CD14-positive monocyte (primary cell): ENCODE measurements at regions not wholly inside any gene's neighbourhood (a gene's known extent, or its start where the extent isn't known, plus 50 kb on each side); places are given as distances from the start of the nearest gene placed in this dataset.

Experiments used
- DNase-seq, 3 donors: peaks; one replicate each; pipeline ENCODE4 v3.0.0-alpha.2; 2011 to 2022
- H2AFZ ChIP-seq: 2 replicates; pipeline ENCODE4 v1.6.0; 2012; ENCODE audit warnings: mild to moderate bottlenecking, low read depth, low read length, inconsistent platforms; ENCODE audit not compliant: insufficient read depth, poor library complexity, severe bottlenecking
- H3K27ac ChIP-seq, 2 donors: 1 replicate in 1 of 2; 2 replicates in 1 of 2; pipeline ENCODE4 v1.5.1; 2012 to 2013; ENCODE audit warnings: low read length in 2 of 2, control low read depth in 1 of 2, inconsistent platforms in 1 of 2, low read depth in 1 of 2, mild to moderate bottlenecking in 1 of 2
- H3K27me3 ChIP-seq, 2 donors: one replicate each; pipeline versions ENCODE4 v1.6.0 to v1.6.1; 2011 to 2013; ENCODE audit warnings: low read length in 2 of 2; ENCODE audit not compliant: control insufficient read depth in 2 of 2, insufficient read depth in 2 of 2
- H3K36me3 ChIP-seq, 2 donors: replicated peaks in 1 of 2; 1 replicate in 1 of 2; 2 replicates in 1 of 2; pipeline versions ENCODE4 v1.5.1 to v1.6.1; 2012 to 2013; ENCODE audit warnings: low read length in 2 of 2, control low read depth in 1 of 2, inconsistent platforms in 1 of 2, mild to moderate bottlenecking in 1 of 2; ENCODE audit not compliant: insufficient read depth in 2 of 2, control insufficient read depth in 1 of 2
- H3K4me1 ChIP-seq, 2 donors: 1 replicate in 1 of 2; 2 replicates in 1 of 2; pipeline versions ENCODE4 v1.5.1 to v1.6.1; 2012 to 2013; ENCODE audit warnings: low read length in 2 of 2, control low read depth in 1 of 2, inconsistent platforms in 1 of 2, mild to moderate bottlenecking in 1 of 2, moderate library complexity in 1 of 2; ENCODE audit not compliant: insufficient read depth in 2 of 2, control insufficient read depth in 1 of 2
- H3K4me2 ChIP-seq: replicated peaks from 2 replicates; pipeline ENCODE3; 2012; ENCODE audit warnings: low read length, moderate library complexity, mild to moderate bottlenecking; ENCODE audit not compliant: poor library complexity, severe bottlenecking; ENCODE audit errors: extremely low read depth
- H3K4me3 ChIP-seq, 3 experiments: fragments of 200-600 bp in 1 of 3; sonication (generic) in 1 of 3; replicated peaks in 1 of 3; 1 replicate in 2 of 3; 2 replicates in 1 of 3; pipeline ENCODE4 v1.5.1; 2011 to 2013; ENCODE audit warnings: low read length in 3 of 3, mild to moderate bottlenecking in 3 of 3, control low read depth in 2 of 3, low read depth in 2 of 3, inconsistent platforms in 1 of 3, moderate library complexity in 1 of 3
- H3K79me2 ChIP-seq: 2 replicates; pipeline ENCODE4 v1.6.0; 2012; ENCODE audit warnings: mild to moderate bottlenecking, control low read depth, inconsistent platforms, low read length, moderate library complexity; ENCODE audit not compliant: insufficient read depth
- H3K9ac ChIP-seq: 2 replicates; pipeline ENCODE4 v1.6.0; 2017; ENCODE audit warnings: low read length, mild to moderate bottlenecking; ENCODE audit not compliant: insufficient read depth, poor library complexity, severe bottlenecking
- H3K9me3 ChIP-seq, 2 donors: replicated peaks in 1 of 2; 1 replicate in 1 of 2; 2 replicates in 1 of 2; pipeline versions ENCODE4 v1.5.1 to v1.6.1; 2012 to 2013; ENCODE audit warnings: low read length in 2 of 2, control low read depth in 1 of 2; ENCODE audit not compliant: control insufficient read depth in 1 of 2, insufficient read depth in 1 of 2
- H4K20me1 ChIP-seq: 2 replicates; pipeline ENCODE4 v1.6.0; 2012; ENCODE audit warnings: mild to moderate bottlenecking, low read length, control low read depth, moderate library complexity; ENCODE audit not compliant: insufficient read depth
- H3K27ac Mint-ChIP-seq, 7 donors: one replicate each; pipeline ENCODE4 v1.8.0; 2020; ENCODE audit warnings: mild to moderate bottlenecking in 7 of 7, mixed read lengths in 7 of 7, moderate library complexity in 6 of 7, inconsistent platforms in 2 of 7
- H3K27me3 Mint-ChIP-seq, 3 donors: one replicate each; pipeline ENCODE4 v1.8.0; 2021 to 2022; ENCODE audit warnings: low read depth in 3 of 3, mild to moderate bottlenecking in 3 of 3, mixed read lengths in 3 of 3, moderate library complexity in 3 of 3, inconsistent platforms in 1 of 3
- H3K36me3 Mint-ChIP-seq, 2 donors: one replicate each; pipeline ENCODE4 v1.8.0; 2020; ENCODE audit warnings: mixed read lengths in 2 of 2, inconsistent platforms in 1 of 2, mild to moderate bottlenecking in 1 of 2
- H3K4me1 Mint-ChIP-seq: one replicate; pipeline ENCODE4 v1.8.0; 2020; ENCODE audit warnings: mild to moderate bottlenecking, mixed read lengths
- H3K4me3 Mint-ChIP-seq, 2 donors: one replicate each; pipeline ENCODE4 v1.8.0; 2020; ENCODE audit warnings: mild to moderate bottlenecking in 2 of 2, mixed read lengths in 2 of 2, moderate library complexity in 1 of 2
- H3K9me3 Mint-ChIP-seq, 7 donors: one replicate each; pipeline ENCODE4 v1.8.0; 2020 to 2022; ENCODE audit warnings: mixed read lengths in 7 of 7, mild to moderate bottlenecking in 6 of 7, moderate library complexity in 6 of 7, inconsistent platforms in 2 of 7
- CTCF ChIP-seq: fragments of 200-600 bp; IDR thresholded peaks from one replicate; pipeline ENCODE4 v1.8.0; 2022; ENCODE audit warnings: antibody characterized with exemption, mild to moderate bottlenecking
- WGBS: methylation state at CpG from one replicate; pipeline ENCODE4 v1.1.5; 2013; ENCODE audit warnings: missing lambda C conversion rate; ENCODE audit not compliant: insufficient coverage; 5-methylcytosine and 5-hydroxymethylcytosine counted together
- intact Hi-C, 2 donors: fragments of 100-400 bp; cut with micrococcal nuclease; formaldehyde crosslinking; loops; one replicate each; pipeline versions ENCODE4 v1.15.0 to v1.15.1; 2023

DNA sequence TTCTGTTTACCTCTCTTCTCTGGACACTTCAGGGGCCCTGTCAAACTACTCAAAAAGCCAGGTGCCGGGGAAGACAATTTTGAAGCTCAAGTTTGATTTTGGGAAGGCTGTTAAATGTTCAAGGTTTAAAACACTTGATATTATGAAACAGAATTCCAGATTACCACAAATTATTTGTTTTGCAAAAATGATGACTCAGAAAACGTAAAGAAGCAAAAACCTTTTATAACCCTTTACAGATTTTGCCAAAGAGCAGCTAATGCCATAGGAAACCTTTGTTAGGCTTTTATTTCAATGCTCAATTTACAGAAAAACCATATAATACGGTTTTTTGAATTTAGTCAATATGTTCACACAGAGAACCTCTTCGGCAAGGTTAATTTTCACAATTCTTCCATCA lies 593.4 kb upstream of the ZP4 start:
- Histone ChIP-seq H3K27ac (no peak overlapping the region), H3K27me3 (no peaks in the 10 kb centered on the region), H3K9me3 (peaks cover 0 to 3% of the 10 kb centered on the region in 2 donors), H2AFZ (no peak overlapping the region), H3K4me2 (no peak overlapping the region), H3K4me3 (no peak overlapping the region), H3K4me1 (no peaks in the 10 kb centered on the region), H3K79me2 (no peaks in the 10 kb centered on the region), H3K36me3 (no peaks in the 10 kb centered on the region), H4K20me1 (no peaks in the 10 kb centered on the region), H3K9ac (no peak overlapping the region)
- peaks cover 6% of the 10 kb centered on the region for H3K4me1 Mint-ChIP-seq
- WGBS = 93% methylated on average over 2 of the region's 4 CpGs
- no peak overlapping the region for H3K4me3 Mint-ChIP-seq
- H3K9me3 Mint-ChIP-seq = peaks cover 0 to 8% (median 5%) of the 10 kb centered on the region in 7 donors
- no peak for DNase-seq
- no peak overlapping the region for H3K27ac Mint-ChIP-seq
- intact Hi-C loops = no loop called here
- no peaks in the 10 kb centered on the region for H3K36me3 Mint-ChIP-seq
- H3K27me3 Mint-ChIP-seq = peaks cover 3% of the 10 kb centered on the region in 3 donors
- no peak for TF ChIP-seq CTCF

GRCh38 chr1:238476841-238477240 lies 586.1 kb upstream of the ZP4 start:
- WGBS = 0% methylated on average over 1 of the region's 4 CpGs

More at GRCh38 chr1:238476841-238477240, 586.1 kb upstream of the ZP4 start:
- Histone ChIP-seq H3K4me3 (no peak overlapping the region), H2AFZ (no peak overlapping the region), H3K27ac (no peak overlapping the region), H3K36me3 (no peaks in the 10 kb centered on the region), H3K4me2 (no peak overlapping the region), H3K9ac (no peak overlapping the region), H3K4me1 (no peaks in the 10 kb centered on the region), H3K9me3 (no peaks in the 10 kb centered on the region), H3K27me3 (peaks cover 0 to 10% of the 10 kb centered on the region in 2 donors), H3K79me2 (no peaks in the 10 kb centered on the region), H4K20me1 (no peaks in the 10 kb centered on the region)
- TF ChIP-seq CTCF = no peak
- H3K4me1 Mint-ChIP-seq = peaks cover 11% of the 10 kb centered on the region
- H3K4me3 Mint-ChIP-seq = peak overlapping the region in 1 of 2 donors; percentile 15
- no peaks in the 10 kb centered on the region for H3K36me3 Mint-ChIP-seq
- intact Hi-C loops = no loop called here
- peaks cover 3 to 7% (median 6%) of the 10 kb centered on the region in 3 donors for H3K27me3 Mint-ChIP-seq
- H3K9me3 Mint-ChIP-seq = peaks cover 0 to 5% (median 0%) of the 10 kb centered on the region in 7 donors
- H3K27ac Mint-ChIP-seq = no peak overlapping the region
- DNase-seq = no peak
